C4-2B (cell line): ENCODE measurements at regions not wholly inside any gene's neighbourhood (a gene's known extent, or its start where the extent isn't known, plus 50 kb on each side); places are given as distances from the start of the nearest gene placed in this dataset.

Experiments used
- ZFX ChIP-seq: fragments of 450-650 bp; IDR thresholded peaks from 2 replicates; pipeline ENCODE4 v1.6.1; 2017
- TF ChIP-seq, protein P1 (sequence below): fragments of 450-650 bp; conservative IDR thresholded peaks from 2 replicates; pipeline ENCODE4 v1.5.1; 2017; ENCODE audit warnings: mild to moderate bottlenecking

DNA sequence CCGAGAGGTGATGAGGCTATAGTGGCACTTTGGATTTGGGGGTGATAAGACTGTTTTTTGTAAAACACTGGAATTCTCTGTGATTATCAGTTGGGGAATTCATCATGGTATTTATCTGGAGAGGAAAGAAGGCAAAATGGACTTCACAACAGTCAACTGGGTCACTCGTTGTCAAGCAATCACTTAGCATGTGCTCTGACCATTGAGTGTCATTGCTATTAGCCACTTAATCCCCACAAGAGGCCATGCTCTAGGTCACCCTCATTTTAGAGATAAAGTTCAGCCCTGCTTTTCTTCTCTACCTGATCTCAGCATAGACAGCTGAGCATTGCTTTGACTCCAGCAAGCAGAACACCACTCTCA is 160.1 kb upstream of the PITX1 start:
- TF ChIP-seq, protein P1, sequence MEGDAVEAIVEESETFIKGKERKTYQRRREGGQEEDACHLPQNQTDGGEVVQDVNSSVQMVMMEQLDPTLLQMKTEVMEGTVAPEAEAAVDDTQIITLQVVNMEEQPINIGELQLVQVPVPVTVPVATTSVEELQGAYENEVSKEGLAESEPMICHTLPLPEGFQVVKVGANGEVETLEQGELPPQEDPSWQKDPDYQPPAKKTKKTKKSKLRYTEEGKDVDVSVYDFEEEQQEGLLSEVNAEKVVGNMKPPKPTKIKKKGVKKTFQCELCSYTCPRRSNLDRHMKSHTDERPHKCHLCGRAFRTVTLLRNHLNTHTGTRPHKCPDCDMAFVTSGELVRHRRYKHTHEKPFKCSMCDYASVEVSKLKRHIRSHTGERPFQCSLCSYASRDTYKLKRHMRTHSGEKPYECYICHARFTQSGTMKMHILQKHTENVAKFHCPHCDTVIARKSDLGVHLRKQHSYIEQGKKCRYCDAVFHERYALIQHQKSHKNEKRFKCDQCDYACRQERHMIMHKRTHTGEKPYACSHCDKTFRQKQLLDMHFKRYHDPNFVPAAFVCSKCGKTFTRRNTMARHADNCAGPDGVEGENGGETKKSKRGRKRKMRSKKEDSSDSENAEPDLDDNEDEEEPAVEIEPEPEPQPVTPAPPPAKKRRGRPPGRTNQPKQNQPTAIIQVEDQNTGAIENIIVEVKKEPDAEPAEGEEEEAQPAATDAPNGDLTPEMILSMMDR: no peak
- TF ChIP-seq ZFX: no peak
